HEK293 (cell line): ENCODE measurements at regions not wholly inside any gene's neighbourhood (a gene's known extent, or its start where the extent isn't known, plus 50 kb on each side); places are given as distances from the start of the nearest gene placed in this dataset.

Experiments
- AEBP2 ChIP-seq: fragments of 450-650 bp; formaldehyde crosslinking; IDR thresholded peaks from 2 replicates; pipeline ENCODE4 v1.5.1; 2016; ENCODE audit warnings: missing biosample characterization, missing genetic modification characterization, borderline replicate concordance
- BCL6B ChIP-seq: fragments of 450-650 bp; formaldehyde crosslinking; IDR thresholded peaks from 2 replicates; pipeline ENCODE4 v1.5.1; 2017; ENCODE audit warnings: missing biosample characterization, missing genetic modification characterization
- EGR2 ChIP-seq: fragments of 450-650 bp; formaldehyde crosslinking; IDR thresholded peaks from 2 replicates; pipeline ENCODE4 v1.5.1; 2016; ENCODE audit warnings: low read depth, missing biosample characterization, missing genetic modification characterization
- GFI1B ChIP-seq: fragments of 450-650 bp; formaldehyde crosslinking; IDR thresholded peaks from 2 replicates; pipeline ENCODE4 v1.5.1; 2016; ENCODE audit warnings: missing biosample characterization, missing genetic modification characterization
- GLIS1 ChIP-seq: fragments of 450-650 bp; formaldehyde crosslinking; IDR thresholded peaks from 2 replicates; pipeline ENCODE4 v1.5.1; 2016; ENCODE audit warnings: missing biosample characterization, missing genetic modification characterization
- INSM2 ChIP-seq: fragments of 450-650 bp; formaldehyde crosslinking; IDR thresholded peaks from 2 replicates; pipeline ENCODE4 v1.5.1; 2016; ENCODE audit warnings: missing biosample characterization, missing genetic modification characterization
- PATZ1 ChIP-seq: fragments of 450-650 bp; formaldehyde crosslinking; IDR thresholded peaks from 2 replicates; pipeline ENCODE4 v1.5.1; 2016; ENCODE audit warnings: missing biosample characterization, missing genetic modification characterization
- RBAK ChIP-seq: fragments of 450-650 bp; formaldehyde crosslinking; IDR thresholded peaks from 2 replicates; pipeline ENCODE4 v1.5.1; 2016; ENCODE audit warnings: missing biosample characterization, missing genetic modification characterization
- YY2 ChIP-seq: fragments of 450-650 bp; formaldehyde crosslinking; IDR thresholded peaks from 2 replicates; pipeline ENCODE4 v1.5.1; 2016; ENCODE audit warnings: missing biosample characterization, missing genetic modification characterization
- ZBTB10 ChIP-seq: fragments of 450-650 bp; formaldehyde crosslinking; IDR thresholded peaks from 2 replicates; pipeline ENCODE4 v1.5.1; 2016; ENCODE audit warnings: missing biosample characterization, missing genetic modification characterization
- ZFHX2 ChIP-seq: fragments of 450-650 bp; formaldehyde crosslinking; conservative IDR thresholded peaks from 2 replicates; pipeline ENCODE4 v1.5.1; 2016; ENCODE audit warnings: missing biosample characterization, missing genetic modification characterization
- ZIC2 ChIP-seq: fragments of 450-650 bp; formaldehyde crosslinking; IDR thresholded peaks from 2 replicates; pipeline ENCODE4 v1.5.1; 2016; ENCODE audit warnings: missing biosample characterization, missing genetic modification characterization
- ZNF146 ChIP-seq: fragments of 450-650 bp; formaldehyde crosslinking; IDR thresholded peaks from 2 replicates; pipeline ENCODE4 v1.5.1; 2016; ENCODE audit warnings: missing biosample characterization, missing genetic modification characterization
- ZNF157 ChIP-seq: fragments of 450-650 bp; formaldehyde crosslinking; IDR thresholded peaks from 2 replicates; pipeline ENCODE4 v1.5.1; 2016; ENCODE audit warnings: missing biosample characterization, missing genetic modification characterization
- ZNF221 ChIP-seq: fragments of 450-650 bp; formaldehyde crosslinking; IDR thresholded peaks from 2 replicates; pipeline ENCODE4 v1.5.1; 2017; ENCODE audit warnings: missing biosample characterization, missing genetic modification characterization, borderline replicate concordance
- ZNF341 ChIP-seq: fragments of 450-650 bp; formaldehyde crosslinking; IDR thresholded peaks from 2 replicates; pipeline ENCODE4; 2016; ENCODE audit warnings: low read depth, missing biosample characterization, missing genetic modification characterization
- ZNF37A ChIP-seq: fragments of 450-650 bp; IDR thresholded peaks from 2 replicates; pipeline ENCODE4 v1.5.1; 2018; ENCODE audit warnings: missing biosample characterization, missing genetic modification characterization
- ZNF426 ChIP-seq: fragments of 450-650 bp; formaldehyde crosslinking; IDR thresholded peaks from 2 replicates; pipeline ENCODE4 v1.5.1; 2017; ENCODE audit warnings: missing biosample characterization, missing genetic modification characterization, mild to moderate bottlenecking, inconsistent platforms, moderate library complexity
- ZNF561 ChIP-seq: fragments of 450-650 bp; IDR thresholded peaks from 2 replicates; pipeline ENCODE4 v1.5.1; 2018; ENCODE audit warnings: missing biosample characterization, missing genetic modification characterization, borderline replicate concordance
- ZNF600 ChIP-seq: fragments of 450-650 bp; formaldehyde crosslinking; IDR thresholded peaks from 2 replicates; pipeline ENCODE4 v1.5.1; 2016; ENCODE audit warnings: missing biosample characterization, missing genetic modification characterization
- ZNF623 ChIP-seq: fragments of 450-650 bp; formaldehyde crosslinking; IDR thresholded peaks from 2 replicates; pipeline ENCODE4 v1.5.1; 2016; ENCODE audit warnings: missing biosample characterization, missing genetic modification characterization
- ZNF658 ChIP-seq: fragments of 450-650 bp; formaldehyde crosslinking; IDR thresholded peaks from 2 replicates; pipeline ENCODE4; 2016; ENCODE audit warnings: missing biosample characterization, missing genetic modification characterization
- ZNF660 ChIP-seq: fragments of 450-650 bp; IDR thresholded peaks from 2 replicates; pipeline ENCODE4 v1.5.1; 2018; ENCODE audit warnings: missing biosample characterization, mild to moderate bottlenecking, missing genetic modification characterization
- ZNF701 ChIP-seq: fragments of 450-650 bp; formaldehyde crosslinking; IDR thresholded peaks from 2 replicates; pipeline ENCODE4 v1.5.1; 2016; ENCODE audit warnings: missing biosample characterization, missing genetic modification characterization
- ZNF707 ChIP-seq: fragments of 450-650 bp; formaldehyde crosslinking; IDR thresholded peaks from 2 replicates; pipeline ENCODE4 v1.5.1; 2016; ENCODE audit warnings: missing biosample characterization, missing genetic modification characterization
- ZNF792 ChIP-seq: fragments of 450-650 bp; formaldehyde crosslinking; IDR thresholded peaks from 2 replicates; pipeline ENCODE4 v1.5.1; 2016; ENCODE audit warnings: missing biosample characterization, missing genetic modification characterization
- ZSCAN4 ChIP-seq: fragments of 450-650 bp; formaldehyde crosslinking; IDR thresholded peaks from 2 replicates; pipeline ENCODE4 v1.5.1; 2017; ENCODE audit warnings: missing biosample characterization, missing genetic modification characterization

GRCh38 chr6:168884646-168885086, 369.0 kb downstream of the THBS2 start (continued):
- TF ChIP-seq YY2 (tag by site-specific recombination) (no peak), GFI1B (no peak), AEBP2 (tag by site-specific recombination) (no peak), INSM2 (tag by site-specific recombination) (no peak), PATZ1 (tag by site-specific recombination) (no peak), ZNF707 (tag by site-specific recombination) (no peak), ZNF341 (tag by site-specific recombination) (no peak), ZNF221 (tag by site-specific recombination) (no peak), ZNF623 (tag by site-specific recombination) (no peak), ZNF600 (tag by site-specific recombination) (peak; percentile 36; the same call in 1 of the 2 replicates), ZNF658 (no peak), ZNF426 (tag by site-specific recombination) (no peak), ZNF37A (tag by site-specific recombination) (no peak), GLIS1 (tag by site-specific recombination) (peak; percentile 65), RBAK (no peak), ZNF792 (tag by site-specific recombination) (no peak), ZBTB10 (no peak), ZNF701 (no peak), ZIC2 (tag by site-specific recombination) (peak; percentile 79), BCL6B (no peak), ZNF157 (tag by site-specific recombination) (no peak), ZFHX2 (tag by site-specific recombination) (no peak), ZNF146 (tag by site-specific recombination) (no peak), EGR2 (tag by site-specific recombination) (no peak), ZNF561 (tag by site-specific recombination) (peak; percentile 65; the same call in 1 of the 2 replicates), ZNF660 (peak; percentile 52; the same call in 1 of the 2 replicates), ZSCAN4 (tag by site-specific recombination) (no peak)
